ENCODE measurements at regions not wholly inside any gene's neighbourhood (a gene's known extent, or its start where the extent isn't known, plus 50 kb on each side); places are given as distances from the start of the nearest gene placed in this dataset.

- Histone ChIP-seq H2BK20ac (ENCODE audit: low read length) (no peak overlapping the region), H3K23ac (ENCODE audit: insufficient read length) (no peak overlapping the region), H3K27ac (ENCODE audit: low read depth, low read length) (no peak overlapping the region), H3K4ac (replicated peaks; ENCODE audit: insufficient read length, low read depth, low read length) (no peak overlapping the region), H3K9me3 (ENCODE audit: insufficient read depth in 2 of 2, low read depth in 1 of 2, low read length in 1 of 2) (no peaks in the 10 kb centered on the region), H3K79me2 (ENCODE audit: control insufficient read depth in 1 of 2, insufficient read depth in 2 of 2, low read length in 2 of 2) (no peaks in the 10 kb centered on the region), H4K20me1 (replicated peaks in 1 of 2; ENCODE audit: control insufficient read depth in 1 of 2, insufficient read depth in 2 of 2, low read length in 2 of 2) (no peaks in the 10 kb centered on the region), H4K8ac (ENCODE audit: extremely low read depth, insufficient read depth, low read length) (no peak overlapping the region; the same call in 1 of the 2 replicates), H2BK5ac (ENCODE audit: low read depth, low read length) (no peak overlapping the region), H4K91ac (replicated peaks; ENCODE audit: insufficient read length, low read length) (no peak overlapping the region), H3K4me2 (ENCODE audit: insufficient read depth in 1 of 2, low read depth in 2 of 2, low read length in 2 of 2) (no peak overlapping the region), H3K4me1 (replicated peaks in 1 of 4; ENCODE audit: control insufficient read depth in 3 of 4, insufficient read depth in 4 of 4, low read length in 3 of 4) (no peaks in the 10 kb centered on the region), H3K9ac (replicated peaks in 1 of 4; ENCODE audit: extremely low read depth in 1 of 4, low read depth in 3 of 4, low read length in 3 of 4) (no peak overlapping the region), H3K18ac (ENCODE audit: extremely low read depth, low read length) (no peak overlapping the region), H3K4me3 (ENCODE audit: extremely low read depth in 1 of 4, insufficient read depth in 2 of 4, low read depth in 3 of 4, low read length in 4 of 4) (no peak overlapping the region), H3K27me3 (replicated peaks in 1 of 4; ENCODE audit: control insufficient read depth in 3 of 4, extremely low read depth in 1 of 4, insufficient read depth in 3 of 4, low read length in 3 of 4) (no peaks in the 10 kb centered on the region), H3K14ac (ENCODE audit: insufficient read length) (no peak overlapping the region), H2BK15ac (ENCODE audit: low read length) (no peak overlapping the region), H2AFZ (ENCODE audit: low read length) (no peak overlapping the region), H2AK5ac (ENCODE audit: low read depth, low read length) (no peak overlapping the region), H2BK120ac (replicated peaks; ENCODE audit: low read depth, low read length) (no peak overlapping the region), H4K5ac (ENCODE audit: insufficient read length, low read depth, low read length) (no peak overlapping the region), H3K56ac (replicated peaks; ENCODE audit: insufficient read length, low read depth, low read length) (no peak overlapping the region), H3K79me1 (ENCODE audit: low read depth, low read length) (no peaks in the 10 kb centered on the region), H3K23me2 (ENCODE audit: low read depth, low read length) (no peaks in the 10 kb centered on the region), H2BK12ac (ENCODE audit: low read depth, low read length) (no peak overlapping the region), H3K36me3 (ENCODE audit: control insufficient read depth in 2 of 4, insufficient read depth in 4 of 4, low read length in 3 of 4) (no peaks in the 10 kb centered on the region)
- FAIRE-seq (no peak), DNase-seq (ENCODE audit: low read depth in 1 of 2, low spot score in 2 of 2) (no peak)
- 80% methylated on average over 3 of the region's 3 CpGs; no CpG with 5 or more reads in 1 of the 2 experiments for WGBS, 2 experiments (ENCODE audit: extremely low coverage in 1 of 2, insufficient coverage in 1 of 2, insufficient read length in 1 of 2, insufficient replicate concordance in 2 of 2, low coverage in 1 of 2, low lambda C conversion rate in 2 of 2, missing lambda C conversion rate in 1 of 2)
- ChIA-PET POLR2A (ENCODE audit: partially characterized antibody) (no interaction called here), CTCF (ENCODE audit: partially characterized antibody) (interaction anchor here (0.7 kb wide), 1 partner anchor 13 kb away, joined by 3 read pairs; no protein-coding TSS in a partner anchor)
- TF ChIP-seq BCL11A (IDR thresholded peaks at IDR 0.05; ENCODE audit: low read depth in 2 of 2, low read length in 2 of 2): no peak
- no peak for TF ChIP-seq RXRA (IDR thresholded peaks at IDR 0.05; ENCODE audit: insufficient read depth, low read depth, low read length)
- no peak for TF ChIP-seq SIRT6 (IDR thresholded peaks at IDR 0.05; ENCODE audit: low read length)
Observed at GRCh38 chr5:2227433-2227832, 344.7 kb upstream of the IRX4 start.

All from H1 (cell line).